H9 (cell line): ENCODE measurements at regions not wholly inside any gene's neighbourhood (a gene's known extent, or its start where the extent isn't known, plus 50 kb on each side); places are given as distances from the start of the nearest gene placed in this dataset.

ENCODE experiments used
- DNase-seq: peaks from one replicate; pipeline ENCODE4 v3.0.0-alpha.2; 2017
- H2AFZ ChIP-seq: one replicate; pipeline ENCODE4 v1.6.1; 2013; ENCODE audit warnings: mild to moderate bottlenecking, low read length, control low read depth, moderate library complexity
- H2AK5ac ChIP-seq: 2 replicates; pipeline ENCODE4 v1.6.1; 2013; ENCODE audit warnings: low read length, control low read depth, mixed read lengths; ENCODE audit not compliant: insufficient read length
- H2BK120ac ChIP-seq: one replicate; pipeline ENCODE4 v1.6.1; 2013; ENCODE audit warnings: low read depth, mild to moderate bottlenecking, low read length, control low read depth, inconsistent platforms; ENCODE audit not compliant: poor library complexity, severe bottlenecking
- H2BK12ac ChIP-seq: 2 replicates; pipeline ENCODE4 v1.6.1; 2013; ENCODE audit warnings: low read length, control low read depth, mixed read lengths, low read depth; ENCODE audit not compliant: insufficient read length
- H2BK15ac ChIP-seq: 2 replicates; pipeline ENCODE4 v1.6.1; 2013; ENCODE audit warnings: low read depth, low read length, control low read depth
- H2BK20ac ChIP-seq: one replicate; pipeline ENCODE4 v1.6.1; 2013; ENCODE audit warnings: low read depth, mild to moderate bottlenecking, low read length, control low read depth, inconsistent platforms; ENCODE audit not compliant: poor library complexity, severe bottlenecking
- H2BK5ac ChIP-seq: 2 replicates; pipeline ENCODE4 v1.6.1; 2013; ENCODE audit warnings: low read length, control low read depth, mixed read lengths; ENCODE audit not compliant: insufficient read length
- H3K14ac ChIP-seq: 2 replicates; pipeline ENCODE4 v1.6.1; 2013; ENCODE audit warnings: low read length, control low read depth; ENCODE audit not compliant: insufficient read depth
- H3K18ac ChIP-seq: 2 replicates; pipeline ENCODE4 v1.6.1; 2013; ENCODE audit warnings: low read depth, mild to moderate bottlenecking, mixed read lengths, low read length, control low read depth; ENCODE audit not compliant: insufficient read length
- H3K23ac ChIP-seq: 2 replicates; pipeline ENCODE4 v1.6.1; 2013; ENCODE audit warnings: low read length, control low read depth, mixed read lengths, low read depth; ENCODE audit not compliant: insufficient read length
- H3K23me2 ChIP-seq: 2 replicates; pipeline ENCODE4 v1.6.1; 2013; ENCODE audit warnings: low read depth, mild to moderate bottlenecking, mixed read lengths, low read length, control low read depth; ENCODE audit not compliant: insufficient read length, poor library complexity, severe bottlenecking
- H3K27ac ChIP-seq: 2 replicates; pipeline ENCODE4 v1.5.1; 2013; ENCODE audit warnings: low read length, control low read depth, mixed read lengths, low read depth; ENCODE audit not compliant: insufficient read length
- H3K27me3 ChIP-seq: 2 replicates; pipeline ENCODE4 v1.6.1; 2013; ENCODE audit warnings: low read length, control low read depth, inconsistent platforms; ENCODE audit not compliant: insufficient read depth
- H3K4ac ChIP-seq: 2 replicates; pipeline ENCODE4 v1.6.1; 2013; ENCODE audit warnings: low read depth, mild to moderate bottlenecking, control low read depth, inconsistent platforms, low read length, moderate library complexity
- H3K4me1 ChIP-seq: 2 replicates; pipeline ENCODE4 v1.6.1; 2013; ENCODE audit warnings: low read length, control low read depth, inconsistent platforms; ENCODE audit not compliant: insufficient read depth
- H3K4me2 ChIP-seq: 2 replicates; pipeline ENCODE4 v1.6.1; 2013; ENCODE audit warnings: low read length, control low read depth, mixed read lengths; ENCODE audit not compliant: insufficient read length, insufficient read depth
- H3K56ac ChIP-seq: 2 replicates; pipeline ENCODE4 v1.6.1; 2013; ENCODE audit warnings: low read depth, mild to moderate bottlenecking, mixed read lengths, low read length, control low read depth; ENCODE audit not compliant: insufficient read length
- H3K79me1 ChIP-seq: 2 replicates; pipeline ENCODE4 v1.6.1; 2013; ENCODE audit warnings: low read depth, mild to moderate bottlenecking, moderate library complexity, low read length, control low read depth, inconsistent platforms; ENCODE audit not compliant: insufficient read depth, poor library complexity, severe bottlenecking
- H3K79me2 ChIP-seq: 2 replicates; pipeline ENCODE4 v1.6.1; 2013; ENCODE audit warnings: low read length, control low read depth, inconsistent platforms; ENCODE audit not compliant: insufficient read depth
- H3K9ac ChIP-seq: 2 replicates; pipeline ENCODE4 v1.6.1; 2013; ENCODE audit warnings: low read length, control low read depth, mixed read lengths; ENCODE audit not compliant: insufficient read length; ENCODE audit errors: extremely low read depth
- H3K9me3 ChIP-seq: one replicate; pipeline ENCODE4 v1.6.1; 2013; ENCODE audit warnings: low read depth, low read length, inconsistent platforms; ENCODE audit not compliant: control insufficient read depth
- H3T11ph ChIP-seq: one replicate; pipeline ENCODE4 v1.6.1; 2013; ENCODE audit warnings: mild to moderate bottlenecking, low read length, control low read depth, inconsistent platforms
- H4K20me1 ChIP-seq: one replicate; pipeline ENCODE4 v1.6.1; 2013; ENCODE audit not compliant: control insufficient read depth, insufficient read length, insufficient read depth
- H4K5ac ChIP-seq: 2 replicates; pipeline ENCODE4 v1.6.1; 2013; ENCODE audit warnings: low read depth, mild to moderate bottlenecking, mixed read lengths, low read length, control low read depth; ENCODE audit not compliant: insufficient read length
- H4K8ac ChIP-seq: replicated peaks from 2 replicates; pipeline ENCODE4 v1.6.1; 2013; ENCODE audit warnings: low read length, control low read depth, mixed read lengths, low read depth; ENCODE audit not compliant: insufficient read length
- H4K91ac ChIP-seq: 2 replicates; pipeline ENCODE4 v1.6.1; 2013; ENCODE audit warnings: low read depth, mild to moderate bottlenecking, moderate library complexity, mixed read lengths, low read length, control low read depth; ENCODE audit not compliant: insufficient read length
- H3K27ac Mint-ChIP-seq, 3 experiments: 2 replicates in 2 of 3; 3 replicates in 1 of 3; pipeline ENCODE4 v1.8.0; 2020 to 2021; ENCODE audit warnings: mixed read lengths in 3 of 3, mild to moderate bottlenecking in 1 of 3, moderate library complexity in 1 of 3
- H3K27me3 Mint-ChIP-seq: 2 replicates; pipeline ENCODE4 v1.8.0; 2021; ENCODE audit warnings: low read depth, mild to moderate bottlenecking, moderate library complexity, mixed read lengths
- H3K36me3 Mint-ChIP-seq, 3 experiments: 2 replicates in 2 of 3; 3 replicates in 1 of 3; pipeline ENCODE4 v1.8.0; 2020 to 2021; ENCODE audit warnings: low read depth in 3 of 3, mixed read lengths in 3 of 3; ENCODE audit not compliant: insufficient read depth in 1 of 3
- H3K4me1 Mint-ChIP-seq, 2 experiments: 2 replicates each; pipeline ENCODE4 v1.8.0; 2020; ENCODE audit warnings: mixed read lengths in 2 of 2
- H3K4me3 Mint-ChIP-seq, 2 experiments: 2 replicates in 1 of 2; 3 replicates in 1 of 2; pipeline ENCODE4 v1.8.0; 2020 to 2021; ENCODE audit warnings: mild to moderate bottlenecking in 2 of 2, mixed read lengths in 2 of 2, moderate library complexity in 1 of 2
- H3K9me3 Mint-ChIP-seq, 2 experiments: 2 replicates in 1 of 2; 3 replicates in 1 of 2; pipeline ENCODE4 v1.8.0; 2020; ENCODE audit warnings: mild to moderate bottlenecking in 2 of 2, mixed read lengths in 2 of 2, moderate library complexity in 1 of 2
- CTCF ChIP-seq: fragments of 200-600 bp; sonication (generic); conservative IDR thresholded peaks from 3 replicates; pipeline ENCODE4 v1.8.0; 2021; ENCODE audit warnings: antibody characterized with exemption, mild to moderate bottlenecking
- WGBS: extraction: QIAGEN DNeasy Blood & Tissue Kit; methylation state at CpG from one replicate; pipeline ENCODE4 v1.1.7; 2013; ENCODE audit warnings: missing lambda C conversion rate, low lambda C conversion rate, mixed read lengths; ENCODE audit not compliant: insufficient read length; ENCODE audit errors: extremely low coverage; 5-methylcytosine and 5-hydroxymethylcytosine counted together

- Histone ChIP-seq H4K5ac (no peak overlapping the region), H3K27ac (no peak overlapping the region), H3K4me2 (no peak overlapping the region), H2AFZ (no peak overlapping the region), H3K4ac (no peak overlapping the region), H4K91ac (no peak overlapping the region), H2BK12ac (no peak overlapping the region), H3K23me2 (no peaks in the 10 kb centered on the region), H3K9ac (no peak overlapping the region), H3K79me2 (no peaks in the 10 kb centered on the region), H3K14ac (no peak overlapping the region), H2BK5ac (no peak overlapping the region), H2BK20ac (no peak overlapping the region), H3T11ph (no peak overlapping the region), H3K27me3 (no peaks in the 10 kb centered on the region), H3K23ac (no peak overlapping the region), H3K4me1 (no peaks in the 10 kb centered on the region), H4K20me1 (no peaks in the 10 kb centered on the region), H3K79me1 (no peaks in the 10 kb centered on the region), H2AK5ac (no peak overlapping the region), H2BK15ac (no peak overlapping the region), H4K8ac (no peak overlapping the region), H3K9me3 (no peaks in the 10 kb centered on the region), H2BK120ac (no peak overlapping the region), H3K18ac (no peak overlapping the region), H3K56ac (no peak overlapping the region)
- DNase-seq: no peak
- no peak overlapping the region for H3K4me3 Mint-ChIP-seq
- no peak for TF ChIP-seq CTCF
- no peak overlapping the region for H3K27ac Mint-ChIP-seq
- H3K4me1 Mint-ChIP-seq: peaks cover 1 to 5% of the 10 kb centered on the region in 2 experiments; a peak in 3 of 4 replicates
- H3K36me3 Mint-ChIP-seq: peaks cover 8 to 24% (median 14%) of the 10 kb centered on the region in 3 experiments
- H3K9me3 Mint-ChIP-seq: peaks cover 21 to 22% of the 10 kb centered on the region in 2 experiments
- no CpG with 5 or more reads among the region's 3 CpGs for WGBS
- H3K27me3 Mint-ChIP-seq: no peaks in the 10 kb centered on the region
These were observed 87.0 kb upstream of the HMGCLL1 start for GRCh38 chr6:55666037-55666436.
